ENCODE measurements at regions not wholly inside any gene's neighbourhood (a gene's known extent, or its start where the extent isn't known, plus 50 kb on each side); places are given as distances from the start of the nearest gene placed in this dataset.

GRCh38 chr1:30385246-30385995, 338.0 kb downstream of the MATN1 start:
- no peak for DNase-seq (ENCODE audit: extremely low read depth in 1 of 2, low read depth in 1 of 2)

- DNase-seq (ENCODE audit: extremely low read depth in 1 of 2, low read depth in 1 of 2), result no peak
Measured at GRCh38 chr1:30384286-30385245, 338.8 kb downstream of the MATN1 start.

- no peak for DNase-seq (ENCODE audit: extremely low read depth in 1 of 2, low read depth in 1 of 2)
Measured at GRCh38 chr1:30383221-30383711, 340.1 kb downstream of the MATN1 start.

DNA sequence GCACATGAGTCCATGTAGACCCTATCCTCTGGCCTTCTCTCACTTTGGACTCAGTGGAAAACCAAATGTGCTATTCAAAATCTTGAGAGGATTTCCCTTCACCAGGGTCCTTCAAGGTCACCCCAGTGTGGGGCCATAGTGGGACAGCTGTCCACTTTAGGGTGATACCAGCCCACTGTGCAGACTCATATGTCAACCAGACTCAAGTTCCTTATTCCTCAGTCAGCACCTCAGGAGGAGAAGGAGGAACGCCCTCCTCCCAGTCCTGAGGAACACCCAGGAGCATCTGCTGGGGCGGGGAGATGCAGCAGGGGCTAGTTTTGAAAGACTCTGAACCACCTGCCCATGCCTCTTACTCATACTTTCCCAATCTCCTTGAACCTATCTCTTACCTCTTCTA, 340.9 kb downstream of the MATN1 start:
- no peak for DNase-seq (ENCODE audit: extremely low read depth in 1 of 2, low read depth in 1 of 2)

- DNase-seq (ENCODE audit: extremely low read depth in 1 of 2, low read depth in 1 of 2), result no peak
Measured at GRCh38 chr1:30381671-30382365, 341.6 kb downstream of the MATN1 start.

DNA sequence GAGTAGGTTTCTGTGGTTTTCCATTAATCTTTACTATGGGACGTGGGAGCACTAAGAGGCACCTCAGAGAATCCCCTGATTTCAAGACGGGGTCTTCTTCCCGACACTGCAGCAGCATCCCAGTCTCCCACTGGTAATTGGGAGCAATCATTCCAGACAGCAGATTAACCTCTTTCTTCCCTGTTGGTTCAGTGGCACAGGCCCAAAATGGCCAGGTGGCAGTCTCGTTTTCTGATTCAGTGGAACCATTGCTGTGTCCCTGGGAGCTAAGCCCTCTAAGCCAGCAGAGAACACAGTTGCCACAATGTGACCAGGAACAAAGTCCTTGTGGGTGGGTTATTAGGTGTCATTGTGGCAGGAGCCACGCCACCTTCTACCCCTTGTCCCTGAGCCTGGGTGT, 342.1 kb downstream of the MATN1 start:
- no peak for DNase-seq (ENCODE audit: extremely low read depth in 1 of 2, low read depth in 1 of 2)

DNA sequence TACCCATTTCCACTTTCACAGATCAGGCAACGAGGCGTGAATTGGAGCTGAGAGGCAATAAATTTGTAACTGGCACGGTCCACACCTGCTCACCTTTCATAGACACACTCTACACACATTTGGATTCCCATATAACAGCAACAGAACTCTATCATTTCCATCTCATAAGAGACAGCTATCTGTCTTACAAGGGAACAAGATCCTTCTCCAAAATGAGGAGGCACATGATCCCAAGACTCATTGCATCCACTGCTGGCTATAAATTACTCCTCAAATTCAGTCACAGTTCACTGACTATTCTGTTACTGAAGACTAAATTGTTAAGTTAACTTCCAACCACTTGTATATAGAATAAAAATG, 342.8 kb downstream of the MATN1 start:
- DNase-seq (ENCODE audit: extremely low read depth in 1 of 2, low read depth in 1 of 2), result no peak

DNA sequence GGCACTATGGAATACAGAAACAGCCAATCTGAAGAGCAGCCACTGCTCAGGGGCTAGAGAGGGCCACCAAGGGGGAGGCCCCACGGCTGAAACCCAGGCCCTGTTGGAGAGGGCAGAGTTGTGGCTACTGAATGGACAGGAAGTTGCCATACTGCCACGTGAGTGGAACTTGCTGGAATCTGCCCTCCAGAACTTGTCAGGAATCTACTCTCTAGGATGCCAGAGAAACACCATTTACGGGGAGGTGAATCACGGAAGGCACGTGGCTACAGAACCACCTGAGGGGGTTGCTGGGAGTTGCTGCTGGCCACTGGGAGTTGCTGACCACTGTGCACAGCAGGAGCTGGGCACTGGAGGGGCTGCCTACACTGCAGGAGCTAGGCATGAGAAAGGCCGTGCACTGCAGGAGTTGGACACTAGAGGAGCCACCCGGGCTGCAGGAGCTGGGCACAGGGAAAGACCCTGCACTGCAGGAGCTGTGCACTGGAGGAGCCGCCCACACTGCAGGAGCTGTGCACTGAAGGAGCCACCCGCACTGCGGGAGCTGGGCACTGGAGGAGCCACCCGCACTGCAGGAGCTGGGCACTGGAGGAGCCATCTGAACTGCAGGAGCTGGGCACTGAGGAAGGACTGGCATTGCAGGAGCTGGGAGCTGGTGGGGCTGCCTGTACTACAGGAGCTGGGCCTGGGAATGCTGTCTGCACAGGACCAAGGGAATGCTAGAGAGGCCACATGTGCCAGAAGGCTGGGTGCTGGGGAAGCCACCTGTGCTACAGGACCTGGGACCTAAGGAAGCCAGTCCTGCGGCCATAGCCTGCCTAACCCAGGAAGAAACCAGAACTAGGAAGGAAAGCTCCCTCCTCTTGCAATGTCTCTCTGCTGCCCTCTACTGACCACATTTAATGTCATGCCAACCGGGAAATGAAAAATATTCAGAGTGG, 343.4 kb downstream of the MATN1 start:
- DNase-seq (ENCODE audit: extremely low read depth in 1 of 2, low read depth in 1 of 2), result peak in 1 of 2 donors; percentile 23

- DNase-seq (ENCODE audit: extremely low read depth in 1 of 2, low read depth in 1 of 2), result no peak
Measured at GRCh38 chr1:30378991-30379581, 344.3 kb downstream of the MATN1 start.

GRCh38 chr1:30378003-30378596, 345.3 kb downstream of the MATN1 start:
- no peak for DNase-seq (ENCODE audit: extremely low read depth in 1 of 2, low read depth in 1 of 2)

DNA sequence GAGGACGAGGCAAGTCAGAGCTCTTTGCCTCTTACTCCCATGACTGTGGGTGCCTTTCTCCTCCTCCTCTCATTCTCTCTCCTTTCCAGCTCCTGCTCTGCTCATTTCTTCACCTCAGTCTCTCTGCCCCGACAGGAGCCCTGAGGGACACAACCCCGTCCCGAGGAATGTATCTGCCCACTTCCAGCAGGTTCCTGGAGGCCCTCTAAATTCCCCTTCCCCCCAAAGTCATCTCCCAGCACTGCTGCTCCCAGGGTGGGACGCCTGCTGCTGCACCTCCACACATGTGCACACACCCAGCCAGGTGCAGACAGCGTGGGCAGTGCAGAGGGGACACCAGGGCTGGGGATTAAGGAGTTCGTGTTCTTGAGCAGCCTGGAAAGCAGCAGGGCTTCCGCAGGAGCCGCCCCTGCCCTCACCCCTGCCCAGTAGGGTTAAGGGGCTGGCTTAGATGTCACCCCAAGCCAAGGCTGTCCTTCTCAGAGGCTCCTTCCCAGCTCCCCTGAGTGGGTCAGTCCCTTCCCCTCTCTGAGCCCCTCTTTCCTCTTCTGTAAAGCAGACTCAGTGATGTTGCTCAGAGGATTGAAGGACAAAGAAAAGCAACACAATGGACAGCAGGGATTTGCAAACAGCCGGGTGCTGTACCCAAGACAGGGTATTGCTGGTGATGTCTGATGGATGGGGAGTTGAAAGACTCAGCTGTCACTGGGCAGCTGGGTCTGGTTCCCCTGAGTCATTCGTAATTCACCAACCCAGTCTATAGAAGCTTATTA, 346.0 kb downstream of the MATN1 start:
- no peak for DNase-seq (ENCODE audit: extremely low read depth in 1 of 2, low read depth in 1 of 2)

DNA sequence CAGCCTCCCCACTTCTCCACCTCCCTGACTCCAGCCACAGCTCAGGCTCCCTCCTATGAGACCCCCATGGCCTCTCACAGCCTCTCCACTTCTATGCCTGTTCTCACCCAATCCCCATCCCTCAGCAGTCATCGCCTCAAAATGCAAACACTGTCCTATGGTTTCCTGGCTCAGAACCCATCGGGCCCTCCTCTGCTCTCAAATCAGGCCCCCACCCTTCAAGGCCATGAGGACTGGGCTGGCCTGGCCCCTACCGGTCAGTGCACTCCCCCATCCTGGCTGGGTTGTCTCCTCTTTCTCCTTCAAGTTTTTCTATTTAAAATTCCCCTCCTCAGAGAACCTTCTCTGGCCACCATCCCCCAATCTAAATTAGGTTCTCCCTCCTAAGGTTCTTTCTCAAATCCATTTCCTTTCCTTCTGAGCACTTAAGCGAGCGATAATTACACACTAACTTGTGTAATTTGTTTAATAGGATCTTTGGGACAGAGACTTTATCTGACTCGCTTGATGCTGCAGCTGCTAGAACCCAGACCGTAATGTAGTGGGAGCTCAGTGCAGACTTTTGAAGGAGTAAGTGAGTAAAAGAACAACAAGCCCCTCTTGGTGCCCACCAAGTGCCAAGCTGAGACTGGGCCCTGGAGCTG, 347.2 kb downstream of the MATN1 start:
- DNase-seq (ENCODE audit: extremely low read depth in 1 of 2, low read depth in 1 of 2), result no peak

DNA sequence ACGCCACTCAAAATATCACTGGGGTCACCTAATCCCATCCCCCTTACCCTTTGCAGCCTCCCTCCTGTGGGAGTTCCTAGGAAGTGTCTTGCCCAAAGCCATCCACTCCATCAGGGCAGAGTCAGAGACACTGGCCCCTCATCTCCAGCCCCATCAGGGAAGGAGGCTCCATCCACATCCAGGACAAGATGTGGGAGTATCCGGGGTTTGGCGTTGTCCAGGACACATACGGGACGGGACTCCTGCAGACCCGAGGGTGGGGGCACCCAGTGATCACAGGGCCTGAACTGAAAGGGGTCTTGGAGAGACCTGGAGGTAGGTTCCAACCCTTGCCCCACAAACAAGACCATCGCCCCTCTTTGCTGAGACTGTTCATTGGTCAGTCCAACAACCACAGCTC, 348.2 kb downstream of the MATN1 start:
- DNase-seq (ENCODE audit: extremely low read depth in 1 of 2, low read depth in 1 of 2), result no peak

GRCh38 chr1:30374400-30375070, 348.9 kb downstream of the MATN1 start:
- no peak for DNase-seq (ENCODE audit: extremely low read depth in 1 of 2, low read depth in 1 of 2)

DNA sequence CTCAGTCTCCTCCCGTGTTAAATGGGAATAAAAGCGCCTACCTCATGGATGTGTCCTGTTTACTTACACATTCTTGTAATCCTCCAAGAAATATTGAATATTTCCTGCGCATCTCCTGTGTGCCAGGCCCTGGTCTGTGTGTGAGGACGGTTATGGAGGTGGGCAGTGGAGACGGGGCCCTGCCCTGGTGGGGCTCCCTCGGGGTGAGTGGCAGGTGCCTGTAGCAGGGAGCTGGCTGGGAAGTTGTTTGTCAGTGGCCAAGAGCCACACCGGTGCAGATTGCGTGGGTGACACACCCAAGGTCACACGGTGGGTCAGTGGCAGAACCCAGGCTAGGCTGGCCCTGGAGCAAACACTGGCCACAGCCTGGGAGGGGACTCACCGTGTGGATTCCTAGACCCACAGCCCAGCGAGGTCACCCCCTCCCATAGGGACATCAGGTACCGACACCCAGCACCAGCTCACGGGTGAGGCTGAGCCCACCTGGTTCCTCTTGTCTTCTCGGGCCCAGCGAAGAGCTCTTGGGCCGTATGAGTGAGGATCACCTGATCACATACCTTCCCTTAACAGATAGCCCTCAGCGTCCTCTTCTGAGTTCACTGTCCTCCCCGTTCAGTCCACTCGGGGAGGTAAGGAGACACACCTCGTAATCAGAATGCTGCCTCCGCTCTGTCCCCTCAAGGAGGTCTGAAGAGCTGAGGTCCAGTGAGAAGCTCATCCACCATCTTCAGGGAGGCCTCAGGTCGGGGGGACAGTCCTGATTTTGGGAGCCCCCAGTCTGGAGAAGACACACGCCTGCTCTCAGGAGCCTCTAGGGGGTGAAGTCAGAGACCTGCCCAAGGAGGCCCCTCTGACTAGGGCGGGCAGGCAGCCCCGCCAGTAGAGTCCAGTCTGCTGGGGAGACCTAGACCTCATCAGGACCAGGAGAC, 349.6 kb downstream of the MATN1 start:
- DNase-seq (ENCODE audit: extremely low read depth in 1 of 2, low read depth in 1 of 2), result no peak

DNA sequence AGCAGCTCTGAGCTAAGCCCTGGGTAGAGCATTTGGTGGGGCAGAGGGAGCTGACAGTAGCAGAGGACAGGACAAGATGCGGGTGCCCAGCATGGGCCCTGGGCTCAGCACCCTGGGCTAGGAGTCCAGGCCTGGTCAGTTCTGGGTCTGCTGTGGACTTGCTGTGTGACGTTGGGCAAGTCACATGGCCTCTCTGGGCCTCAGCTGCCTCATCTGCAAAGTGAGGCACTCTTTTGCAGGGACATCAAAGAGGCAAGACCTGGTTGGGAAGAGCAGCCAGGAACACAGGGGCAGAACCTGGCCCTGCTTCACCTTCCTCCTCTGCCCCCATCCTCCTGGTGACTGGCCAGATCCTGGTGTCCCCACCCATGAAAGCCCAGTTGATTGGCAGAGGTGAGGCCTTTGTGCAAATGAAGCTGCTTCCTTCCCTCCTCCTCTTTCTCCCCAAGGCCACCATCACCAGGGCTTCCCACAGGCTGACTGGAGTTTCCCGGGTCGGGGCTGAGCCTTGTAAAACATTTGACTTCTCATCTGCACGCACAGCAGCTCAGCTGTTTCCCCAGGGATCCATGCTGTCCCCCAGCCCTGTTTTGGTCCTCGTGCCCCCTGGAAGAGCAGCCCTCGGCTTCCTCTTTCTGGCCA, 350.5 kb downstream of the MATN1 start:
- DNase-seq (ENCODE audit: extremely low read depth in 1 of 2, low read depth in 1 of 2), result no peak
